ENCODE measurements at regions not wholly inside any gene's neighbourhood (a gene's known extent, or its start where the extent isn't known, plus 50 kb on each side); places are given as distances from the start of the nearest gene placed in this dataset.
A peak's percentile ranks its signal among the peaks of the same experiment; 100 is the strongest.

DNA sequence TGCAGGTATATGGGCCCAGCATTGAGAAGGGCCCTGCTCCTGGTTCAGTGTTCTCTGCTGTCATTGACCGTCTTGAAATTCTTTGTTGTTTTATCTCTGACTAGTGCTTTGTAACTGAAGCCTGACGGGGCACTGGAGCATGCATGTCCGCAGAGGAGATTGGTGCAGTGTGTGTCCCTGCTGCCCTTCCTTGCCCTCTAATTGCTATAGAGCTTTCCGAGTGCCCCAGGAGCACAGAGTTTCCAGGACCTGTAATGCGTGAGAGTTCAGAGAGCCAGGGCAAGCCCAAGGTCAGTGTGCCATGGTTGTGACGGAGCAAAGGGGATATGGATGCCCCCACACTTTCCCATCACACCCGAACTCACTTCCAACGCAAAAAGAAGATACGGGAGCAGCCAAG is 174.3 kb upstream of the UBE3A start:
- Mint-ChIP-seq H3K9me3 (peaks cover 0 to 5% (median 0%) of the 10 kb centered on the region in 11 donors), H3K4me3 (no peak overlapping the region), H3K27ac (no peak overlapping the region), H3K4me1 (no peaks in the 10 kb centered on the region), H3K36me3 (no peaks in the 10 kb centered on the region), H3K27me3 (peaks cover 0 to 20% (median 8%) of the 10 kb centered on the region in 5 donors)
- Histone ChIP-seq H3K36me3 (ENCODE audit: control insufficient read depth in 2 of 3, insufficient read depth in 3 of 3, low read length in 3 of 3) (no peaks in the 10 kb centered on the region), H3K9me3 (ENCODE audit: control insufficient read depth in 2 of 3, low read length in 3 of 3) (no peaks in the 10 kb centered on the region), H3K4me1 (ENCODE audit: control insufficient read depth in 2 of 2, insufficient read depth in 2 of 2, low read length in 2 of 2) (no peaks in the 10 kb centered on the region), H3K27ac (ENCODE audit: low read depth, low read length) (no peak overlapping the region), H3K4me3 (ENCODE audit: low read length) (no peak overlapping the region), H3K27me3 (ENCODE audit: control insufficient read depth in 2 of 2, insufficient read depth in 2 of 2, low read length in 2 of 2) (no peaks in the 10 kb centered on the region)
- intact Hi-C loops (cut with micrococcal nuclease) = no loop called here
- POLR2A ChIA-PET = no interaction called here
- CTCF ChIA-PET = no interaction called here
- ATAC-seq = no peak
- DNase-seq = no peak

DNA sequence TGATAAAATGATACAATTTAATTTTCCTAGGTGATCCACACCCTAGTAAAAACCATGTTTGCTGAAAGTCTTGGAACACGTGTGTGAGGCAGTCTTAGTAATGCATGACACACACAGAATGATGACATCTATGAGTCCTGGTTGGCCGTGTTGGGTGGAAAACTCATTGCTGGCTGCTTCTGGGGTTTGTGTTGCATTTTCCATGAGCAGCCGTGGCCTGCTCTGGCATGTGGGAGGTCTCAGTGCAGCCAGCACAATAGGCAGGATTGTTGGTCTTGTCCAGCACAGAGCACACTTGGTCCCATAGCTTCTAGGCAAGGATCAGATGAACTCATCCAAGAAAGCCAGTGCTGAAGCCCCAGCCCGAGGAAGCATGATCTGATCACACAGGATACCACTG is 172.8 kb upstream of the UBE3A start:
- Histone ChIP-seq H3K36me3 (ENCODE audit: control insufficient read depth in 2 of 3, insufficient read depth in 3 of 3, low read length in 3 of 3) (no peaks in the 10 kb centered on the region), H3K9me3 (ENCODE audit: control insufficient read depth in 2 of 3, low read length in 3 of 3) (no peaks in the 10 kb centered on the region), H3K27me3 (ENCODE audit: control insufficient read depth in 2 of 2, insufficient read depth in 2 of 2, low read length in 2 of 2) (no peaks in the 10 kb centered on the region), H3K27ac (ENCODE audit: low read depth, low read length) (no peak overlapping the region), H3K4me3 (ENCODE audit: low read length) (no peak overlapping the region), H3K4me1 (ENCODE audit: control insufficient read depth in 2 of 2, insufficient read depth in 2 of 2, low read length in 2 of 2) (no peaks in the 10 kb centered on the region)
- Mint-ChIP-seq H3K9me3 (peaks cover 0 to 4% (median 0%) of the 10 kb centered on the region in 11 donors), H3K36me3 (no peaks in the 10 kb centered on the region), H3K27ac (no peak overlapping the region), H3K27me3 (peaks cover 0 to 20% (median 8%) of the 10 kb centered on the region in 5 donors), H3K4me3 (no peak overlapping the region), H3K4me1 (no peaks in the 10 kb centered on the region)
- ATAC-seq (no peak), DNase-seq (no peak)
- ChIA-PET CTCF (no interaction called here), POLR2A (no interaction called here)
- intact Hi-C loops (cut with micrococcal nuclease) = no loop called here

- Mint-ChIP-seq H3K27me3 (peaks cover 0 to 21% (median 8%) of the 10 kb centered on the region in 5 donors), H3K9me3 (peaks cover 0 to 5% (median under 1%) of the 10 kb centered on the region in 11 donors), H3K4me1 (no peaks in the 10 kb centered on the region), H3K4me3 (no peak overlapping the region), H3K36me3 (no peaks in the 10 kb centered on the region), H3K27ac (no peak overlapping the region)
- H3K27ac ChIP-seq (ENCODE audit: low read depth, low read length) = no peak overlapping the region
- CTCF ChIA-PET = no interaction called here
- H3K4me3 ChIP-seq (ENCODE audit: low read length) = no peak overlapping the region
- intact Hi-C loops (cut with micrococcal nuclease) = no loop called here
- DNase-seq (no peak), ATAC-seq (no peak)
- POLR2A ChIA-PET = no interaction called here
- no peaks in the 10 kb centered on the region for H3K4me1 ChIP-seq (ENCODE audit: control insufficient read depth in 2 of 2, insufficient read depth in 2 of 2, low read length in 2 of 2)
- H3K27me3 ChIP-seq (ENCODE audit: control insufficient read depth in 2 of 2, insufficient read depth in 2 of 2, low read length in 2 of 2) = no peaks in the 10 kb centered on the region
- H3K9me3 ChIP-seq (ENCODE audit: control insufficient read depth in 2 of 3, low read length in 3 of 3) = no peaks in the 10 kb centered on the region
- H3K36me3 ChIP-seq (ENCODE audit: control insufficient read depth in 2 of 3, insufficient read depth in 3 of 3, low read length in 3 of 3) = no peaks in the 10 kb centered on the region
These were observed 170.5 kb upstream of the UBE3A start for GRCh38 chr15:25609371-25609770.

GRCh38 chr15:25608926-25609325 is 170.1 kb upstream of the UBE3A start:
- Histone ChIP-seq H3K9me3 (ENCODE audit: control insufficient read depth in 2 of 3, low read length in 3 of 3) (no peaks in the 10 kb centered on the region), H3K27me3 (ENCODE audit: control insufficient read depth in 2 of 2, insufficient read depth in 2 of 2, low read length in 2 of 2) (no peaks in the 10 kb centered on the region), H3K4me1 (ENCODE audit: control insufficient read depth in 2 of 2, insufficient read depth in 2 of 2, low read length in 2 of 2) (no peaks in the 10 kb centered on the region), H3K36me3 (ENCODE audit: control insufficient read depth in 2 of 3, insufficient read depth in 3 of 3, low read length in 3 of 3) (no peaks in the 10 kb centered on the region), H3K27ac (ENCODE audit: low read depth, low read length) (no peak overlapping the region), H3K4me3 (ENCODE audit: low read length) (no peak overlapping the region)
- H3K9me3 Mint-ChIP-seq = peaks cover 0 to 10% (median 3%) of the 10 kb centered on the region in 11 donors
- ChIA-PET POLR2A (no interaction called here), CTCF (no interaction called here)
- H3K27ac Mint-ChIP-seq = no peak overlapping the region
- no peak for DNase-seq
- no peaks in the 10 kb centered on the region for H3K4me1 Mint-ChIP-seq
- intact Hi-C loops (cut with micrococcal nuclease) = no loop called here
- peaks cover 0 to 25% (median 8%) of the 10 kb centered on the region in 5 donors for H3K27me3 Mint-ChIP-seq
- H3K36me3 Mint-ChIP-seq = peaks cover 0 to 3% (median 0%) of the 10 kb centered on the region in 5 donors
- no peak overlapping the region for H3K4me3 Mint-ChIP-seq
- no peak for ATAC-seq

- H3K36me3 Mint-ChIP-seq = peaks cover 0 to 4% (median 0%) of the 10 kb centered on the region in 5 donors
- DNase-seq = no peak
- Histone ChIP-seq H3K4me1 (ENCODE audit: control insufficient read depth in 2 of 2, insufficient read depth in 2 of 2, low read length in 2 of 2) (no peaks in the 10 kb centered on the region), H3K4me3 (ENCODE audit: low read length) (no peak overlapping the region), H3K36me3 (ENCODE audit: control insufficient read depth in 2 of 3, insufficient read depth in 3 of 3, low read length in 3 of 3) (no peaks in the 10 kb centered on the region), H3K27me3 (ENCODE audit: control insufficient read depth in 2 of 2, insufficient read depth in 2 of 2, low read length in 2 of 2) (no peaks in the 10 kb centered on the region), H3K9me3 (ENCODE audit: control insufficient read depth in 2 of 3, low read length in 3 of 3) (no peaks in the 10 kb centered on the region), H3K27ac (ENCODE audit: low read depth, low read length) (no peak overlapping the region)
- no peaks in the 10 kb centered on the region for H3K4me1 Mint-ChIP-seq
- peaks cover 0 to 13% (median 4%) of the 10 kb centered on the region in 11 donors for H3K9me3 Mint-ChIP-seq
- no peak overlapping the region for H3K4me3 Mint-ChIP-seq
- no peak for ATAC-seq
- POLR2A ChIA-PET = no interaction called here
- intact Hi-C loops (cut with micrococcal nuclease) = no loop called here
- peaks cover 0 to 24% (median 8%) of the 10 kb centered on the region in 5 donors for H3K27me3 Mint-ChIP-seq
- H3K27ac Mint-ChIP-seq = no peak overlapping the region
- CTCF ChIA-PET = no interaction called here
These were observed 166.3 kb upstream of the UBE3A start for GRCh38 chr15:25605151-25605550.

DNA sequence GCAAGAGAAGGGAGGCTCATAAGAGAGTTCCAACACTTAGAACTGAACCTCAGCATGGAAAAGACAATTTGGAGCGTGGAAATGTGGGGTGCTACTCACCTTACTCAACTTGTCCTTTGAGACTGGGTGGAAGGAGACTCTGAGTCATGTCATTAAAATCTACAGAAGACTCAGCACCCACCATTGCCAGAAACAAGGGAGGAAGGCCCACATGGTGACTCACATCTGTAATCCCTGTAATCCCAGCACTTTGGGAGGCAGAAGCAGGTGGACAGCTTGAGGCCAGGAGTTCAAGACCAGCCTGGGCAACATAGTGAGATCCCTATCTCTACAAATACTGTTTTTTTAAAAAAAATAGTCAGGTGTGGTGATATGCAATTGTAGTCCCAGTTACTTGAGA is 161.9 kb upstream of the UBE3A start:
- no peaks in the 10 kb centered on the region for H3K36me3 ChIP-seq (ENCODE audit: control insufficient read depth in 2 of 3, insufficient read depth in 3 of 3, low read length in 3 of 3)
- Mint-ChIP-seq H3K27ac (no peak overlapping the region), H3K4me3 (no peak overlapping the region), H3K9me3 (peaks cover 2 to 27% (median 5%) of the 10 kb centered on the region in 11 donors), H3K4me1 (no peaks in the 10 kb centered on the region), H3K36me3 (peaks cover 0 to 4% (median 0%) of the 10 kb centered on the region in 5 donors), H3K27me3 (peaks cover 0 to 29% (median 20%) of the 10 kb centered on the region in 5 donors)
- ChIA-PET POLR2A (no interaction called here), CTCF (no interaction called here)
- intact Hi-C loops (cut with micrococcal nuclease) = no loop called here
- ATAC-seq = no peak
- no peak overlapping the region for H3K4me3 ChIP-seq (ENCODE audit: low read length)
- H3K27ac ChIP-seq (ENCODE audit: low read depth, low read length) = no peak overlapping the region
- H3K4me1 ChIP-seq (ENCODE audit: control insufficient read depth in 2 of 2, insufficient read depth in 2 of 2, low read length in 2 of 2) = no peaks in the 10 kb centered on the region
- no peak for DNase-seq
- no peaks in the 10 kb centered on the region for H3K27me3 ChIP-seq (ENCODE audit: control insufficient read depth in 2 of 2, insufficient read depth in 2 of 2, low read length in 2 of 2)
- no peaks in the 10 kb centered on the region for H3K9me3 ChIP-seq (ENCODE audit: control insufficient read depth in 2 of 3, low read length in 3 of 3)

DNA sequence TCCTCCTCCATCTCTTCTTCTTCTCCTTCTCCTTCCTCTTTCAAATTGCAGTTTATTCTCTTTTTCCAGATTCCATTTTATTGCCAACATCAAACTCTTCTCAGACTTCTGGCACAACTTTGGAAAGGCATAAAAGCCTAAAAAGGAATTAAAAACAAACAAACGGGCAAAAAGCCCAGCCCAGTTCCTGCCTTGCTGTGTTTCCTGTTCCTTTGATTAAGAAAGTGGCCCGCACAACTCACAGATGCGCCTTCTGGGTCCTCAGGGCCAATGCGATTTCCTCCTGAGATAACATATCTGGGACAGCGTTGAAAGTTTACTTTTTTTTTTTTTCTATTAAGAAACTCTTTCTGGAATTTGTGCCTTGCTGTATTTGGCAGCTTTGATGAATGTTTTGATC is 158.7 kb upstream of the UBE3A start:
- no peak for ATAC-seq
- no peak for DNase-seq
- H3K36me3 Mint-ChIP-seq = peaks cover 0 to 4% (median 0%) of the 10 kb centered on the region in 5 donors

More for the DNA sequence above, 158.7 kb upstream of the UBE3A start:
- no peaks in the 10 kb centered on the region for H3K9me3 ChIP-seq (ENCODE audit: control insufficient read depth in 2 of 3, low read length in 3 of 3)
- Mint-ChIP-seq H3K27me3 (peaks cover 0 to 25% (median 14%) of the 10 kb centered on the region in 5 donors), H3K9me3 (peaks cover 0 to 23% (median 6%) of the 10 kb centered on the region in 11 donors), H3K27ac (peak overlapping the region in 1 of 9 donors; percentile 32), H3K4me1 (no peaks in the 10 kb centered on the region), H3K4me3 (no peak overlapping the region)
- no peaks in the 10 kb centered on the region for H3K27me3 ChIP-seq (ENCODE audit: control insufficient read depth in 2 of 2, insufficient read depth in 2 of 2, low read length in 2 of 2)
- ChIA-PET CTCF (no interaction called here), POLR2A (no interaction called here)
- no peak overlapping the region for H3K4me3 ChIP-seq (ENCODE audit: low read length)
- H3K4me1 ChIP-seq (ENCODE audit: control insufficient read depth in 2 of 2, insufficient read depth in 2 of 2, low read length in 2 of 2) = no peaks in the 10 kb centered on the region
- no peak overlapping the region for H3K27ac ChIP-seq (ENCODE audit: low read depth, low read length)
- intact Hi-C loops (cut with micrococcal nuclease) = no loop called here
- no peaks in the 10 kb centered on the region for H3K36me3 ChIP-seq (ENCODE audit: control insufficient read depth in 2 of 3, insufficient read depth in 3 of 3, low read length in 3 of 3)
